OCI-LY3 (cell line): ENCODE measurements at regions not wholly inside any gene's neighbourhood (a gene's known extent, or its start where the extent isn't known, plus 50 kb on each side); places are given as distances from the start of the nearest gene placed in this dataset.

ENCODE experiments used
- EZH2phosphoT487 ChIP-seq: fragments of 200-600 bp; shearing (Covaris generic); IDR thresholded peaks from 2 replicates; pipeline ENCODE4 v1.6.1; 2018; ENCODE audit warnings: antibody characterized with exemption, mixed run types, low read depth
- TF ChIP-seq, protein P1 (sequence below): fragments of 200-600, 300-600 bp; sonication (generic); IDR thresholded peaks from 2 replicates; pipeline ENCODE4 v1.5.1; 2014; ENCODE audit warnings: antibody characterized with exemption, low read length, low read depth

DNA sequence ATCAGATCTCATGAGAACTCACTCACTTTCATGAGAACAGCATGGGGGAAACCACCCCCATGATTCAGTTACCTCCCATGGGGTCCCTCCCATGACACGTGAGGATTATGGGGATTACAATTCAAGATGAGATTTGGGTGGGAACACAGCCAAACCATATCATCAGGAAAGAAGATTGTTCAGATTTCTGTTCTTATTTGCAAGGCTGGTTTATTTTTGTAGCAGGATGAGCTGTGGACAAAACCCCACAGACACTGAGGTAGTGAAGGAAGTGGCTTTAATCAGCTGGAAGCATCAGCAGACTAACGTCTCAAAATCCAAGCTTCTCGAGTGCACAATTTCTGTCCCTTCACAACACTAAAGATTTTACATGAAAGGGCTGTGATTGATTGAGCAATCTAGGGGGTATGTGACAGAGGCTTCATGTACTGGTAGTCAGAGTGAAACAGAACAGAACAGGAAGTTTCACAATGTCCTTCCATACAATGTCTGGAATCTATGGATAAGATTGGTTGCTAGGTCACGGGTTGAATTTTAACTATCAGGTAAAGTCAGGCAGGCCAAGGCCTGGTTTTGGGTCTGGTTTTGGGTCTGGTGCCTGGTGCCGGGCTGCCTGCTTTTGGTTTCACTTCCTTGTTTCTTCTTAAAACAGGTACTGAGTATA, 91.3 kb upstream of the ZNF366 start:
- TF ChIP-seq, protein P1, sequence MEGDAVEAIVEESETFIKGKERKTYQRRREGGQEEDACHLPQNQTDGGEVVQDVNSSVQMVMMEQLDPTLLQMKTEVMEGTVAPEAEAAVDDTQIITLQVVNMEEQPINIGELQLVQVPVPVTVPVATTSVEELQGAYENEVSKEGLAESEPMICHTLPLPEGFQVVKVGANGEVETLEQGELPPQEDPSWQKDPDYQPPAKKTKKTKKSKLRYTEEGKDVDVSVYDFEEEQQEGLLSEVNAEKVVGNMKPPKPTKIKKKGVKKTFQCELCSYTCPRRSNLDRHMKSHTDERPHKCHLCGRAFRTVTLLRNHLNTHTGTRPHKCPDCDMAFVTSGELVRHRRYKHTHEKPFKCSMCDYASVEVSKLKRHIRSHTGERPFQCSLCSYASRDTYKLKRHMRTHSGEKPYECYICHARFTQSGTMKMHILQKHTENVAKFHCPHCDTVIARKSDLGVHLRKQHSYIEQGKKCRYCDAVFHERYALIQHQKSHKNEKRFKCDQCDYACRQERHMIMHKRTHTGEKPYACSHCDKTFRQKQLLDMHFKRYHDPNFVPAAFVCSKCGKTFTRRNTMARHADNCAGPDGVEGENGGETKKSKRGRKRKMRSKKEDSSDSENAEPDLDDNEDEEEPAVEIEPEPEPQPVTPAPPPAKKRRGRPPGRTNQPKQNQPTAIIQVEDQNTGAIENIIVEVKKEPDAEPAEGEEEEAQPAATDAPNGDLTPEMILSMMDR: no peak
- TF ChIP-seq EZH2phosphoT487: no peak
